IMR-90 (cell line): ENCODE measurements at regions not wholly inside any gene's neighbourhood (a gene's known extent, or its start where the extent isn't known, plus 50 kb on each side); places are given as distances from the start of the nearest gene placed in this dataset.

Source experiments
- ATAC-seq: fragments of 200-7000 bp; cut with Tn5 transposase; 2 replicates; pipeline ENCODE4 v1.9.1; 2020; ENCODE audit warnings: low read depth, mild to moderate bottlenecking, moderate library complexity
- BruUV-seq: library from RNA; stranded (reverse); fragments of 400-500 nt; replicated peaks from 2 replicates; lab custom pipeline; 2021; lab: Mats Ljungman, UMichigan
- CTCF ChIA-PET: fragments of 300-600 bp; formaldehyde crosslinking; extraction: SDS; loops from one replicate; lab custom pipeline; 2021; ENCODE audit warnings: antibody characterized with exemption; lab: Yijun Ruan, JAX
- POLR2A ChIA-PET: fragments of 300-600 bp; sonication (Branson Sonifier 250); formaldehyde crosslinking; loops from one replicate; lab custom pipeline; 2022; ENCODE audit warnings: antibody characterized with exemption; ENCODE audit not compliant: unreplicated experiment; lab: Charles Lee
- DNase-seq: peaks from one replicate; pipeline ENCODE4 v3.0.0; 2013
- H2AFZ ChIP-seq: replicated peaks from 2 replicates; pipeline ENCODE3; 2013; ENCODE audit warnings: low read length, mild to moderate bottlenecking; ENCODE audit not compliant: poor library complexity
- H2AK5ac ChIP-seq: 2 replicates; pipeline ENCODE4 v1.6.1; 2013; ENCODE audit warnings: low read depth, low read length, inconsistent platforms
- H2AK9ac ChIP-seq: replicated peaks from 2 replicates; pipeline ENCODE3; 2013; ENCODE audit warnings: mild to moderate bottlenecking, low read depth, low read length, moderate library complexity; ENCODE audit not compliant: poor library complexity
- H2BK120ac ChIP-seq: 2 replicates; pipeline ENCODE4 v1.6.1; 2013; ENCODE audit warnings: low read depth, low read length, inconsistent platforms
- H2BK15ac ChIP-seq: 3 replicates; pipeline ENCODE4 v1.6.1; 2013; ENCODE audit warnings: low read depth, low read length, inconsistent platforms
- H2BK20ac ChIP-seq: 2 replicates; pipeline ENCODE4 v1.6.1; 2013; ENCODE audit warnings: low read depth, mild to moderate bottlenecking, inconsistent platforms, low read length, moderate library complexity
- H2BK5ac ChIP-seq: 2 replicates; pipeline ENCODE4 v1.6.1; 2013; ENCODE audit warnings: mild to moderate bottlenecking, low read depth, low read length, inconsistent platforms; ENCODE audit not compliant: poor library complexity, severe bottlenecking
- H3K14ac ChIP-seq: replicated peaks from 2 replicates; pipeline ENCODE4 v1.6.1; 2013; ENCODE audit warnings: low read depth, low read length, inconsistent platforms
- H3K18ac ChIP-seq: 2 replicates; pipeline ENCODE4 v1.6.1; 2013; ENCODE audit warnings: low read depth, low read length, control low read depth
- H3K23ac ChIP-seq: 2 replicates; pipeline ENCODE4 v1.6.1; 2013; ENCODE audit warnings: low read depth, low read length, inconsistent platforms
- H3K27ac ChIP-seq: 2 replicates; pipeline ENCODE4 v1.5.1; 2013; ENCODE audit warnings: mild to moderate bottlenecking, control low read depth, low read length; ENCODE audit not compliant: insufficient read depth
- H3K27me3 ChIP-seq: 2 replicates; pipeline ENCODE4 v1.6.1; 2013; ENCODE audit warnings: low read length; ENCODE audit not compliant: control insufficient read depth, insufficient read depth
- H3K36me3 ChIP-seq: 2 replicates; pipeline ENCODE4 v1.6.1; 2013; ENCODE audit warnings: low read length, mixed read lengths; ENCODE audit not compliant: control insufficient read depth, insufficient read depth
- H3K4ac ChIP-seq: 2 replicates; pipeline ENCODE4 v1.6.1; 2013; ENCODE audit warnings: low read depth, low read length, inconsistent platforms
- H3K4me1 ChIP-seq: 2 replicates; pipeline ENCODE4 v1.6.1; 2013; ENCODE audit warnings: low read length, mixed read lengths; ENCODE audit not compliant: control insufficient read depth, insufficient read depth
- H3K4me2 ChIP-seq: 2 replicates; pipeline ENCODE4 v1.6.1; 2013; ENCODE audit warnings: low read depth, mild to moderate bottlenecking, control low read depth, low read length, moderate library complexity
- H3K4me3 ChIP-seq: 2 replicates; pipeline ENCODE4 v1.5.1; 2013; ENCODE audit warnings: low read depth, mild to moderate bottlenecking, control low read depth, low read length, moderate library complexity; ENCODE audit not compliant: insufficient read depth
- H3K56ac ChIP-seq: 2 replicates; pipeline ENCODE4 v1.6.1; 2013; ENCODE audit warnings: low read length, inconsistent platforms; ENCODE audit not compliant: insufficient read depth; ENCODE audit errors: extremely low read depth
- H3K79me1 ChIP-seq, 2 experiments: 2 replicates each; pipeline ENCODE4 v1.6.1; 2013; ENCODE audit warnings: low read length in 2 of 2, inconsistent platforms in 1 of 2, low read depth in 1 of 2
- H3K9ac ChIP-seq: 2 replicates; pipeline ENCODE4 v1.6.1; 2013; ENCODE audit warnings: low read depth, low read length, control low read depth
- H3K9me1 ChIP-seq: 2 replicates; pipeline ENCODE4 v1.6.1; 2013; ENCODE audit warnings: low read length, inconsistent platforms; ENCODE audit not compliant: insufficient read depth
- H3K9me3 ChIP-seq: 2 replicates; pipeline ENCODE4 v1.6.1; 2013; ENCODE audit warnings: low read length; ENCODE audit not compliant: control insufficient read depth, insufficient read depth
- H4K20me1 ChIP-seq: 2 replicates; pipeline ENCODE4 v1.6.1; 2013; ENCODE audit warnings: low read length, inconsistent platforms; ENCODE audit not compliant: insufficient read depth
- H4K5ac ChIP-seq: 2 replicates; pipeline ENCODE4 v1.6.1; 2013; ENCODE audit warnings: mild to moderate bottlenecking, low read depth, low read length, control low read depth
- H4K8ac ChIP-seq, 2 experiments: 2 replicates each; pipeline ENCODE4 v1.6.1; 2013; ENCODE audit warnings: low read depth in 2 of 2, low read length in 2 of 2, control low read depth in 1 of 2, inconsistent platforms in 1 of 2
- H4K91ac ChIP-seq: 2 replicates; pipeline ENCODE4 v1.6.1; 2013; ENCODE audit warnings: low read depth, low read length, inconsistent platforms; ENCODE audit not compliant: insufficient read depth
- POLR2A ChIP-seq: IDR thresholded peaks from 2 replicates; pipeline ENCODE4 v1.6.1; 2012; ENCODE audit warnings: mild to moderate bottlenecking, low read depth, low read length
- WGBS, 2 experiments: methylation state at CpG; one replicate each; pipeline versions ENCODE4 v1.1.5 to v1.1.7; 2013; ENCODE audit warnings: missing lambda C conversion rate in 2 of 2; ENCODE audit not compliant: insufficient read length in 1 of 2; ENCODE audit errors: extremely low coverage in 2 of 2; 5-methylcytosine and 5-hydroxymethylcytosine counted together
- dilution Hi-C: fragments of 300-500 bp; cut with HindIII; formaldehyde crosslinking; loops from one replicate; pipeline ENCODE4 v1.14.3; 2018; ENCODE audit warnings: low sequenced_read_pairs; ENCODE audit not compliant: unreplicated experiment
- in situ Hi-C: fragments of 300-500 bp; cut with MboI; formaldehyde crosslinking; loops from 3 replicates; pipeline ENCODE4 v1.14.3; 2019; ENCODE audit warnings: low sequenced_read_pairs, inconsistent platforms, mixed read lengths
- intact Hi-C: fragments of 100-400 bp; cut with micrococcal nuclease; formaldehyde crosslinking; loops from 2 replicates; pipeline ENCODE4 v1.10.0; 2022
- TF ChIP-seq, protein P1 (sequence below): conservative IDR thresholded peaks from 2 replicates; pipeline ENCODE4 v1.5.1; 2012; ENCODE audit warnings: mild to moderate bottlenecking, low read depth, low read length, improper control_type of control experiment
- TF ChIP-seq, protein P2 (sequence below): fragments of 150-350 bp; IDR thresholded peaks from 2 replicates; pipeline ENCODE4 v1.6.1; 2017; ENCODE audit warnings: mild to moderate bottlenecking, antibody characterized with exemption, low read length, low read depth

DNA sequence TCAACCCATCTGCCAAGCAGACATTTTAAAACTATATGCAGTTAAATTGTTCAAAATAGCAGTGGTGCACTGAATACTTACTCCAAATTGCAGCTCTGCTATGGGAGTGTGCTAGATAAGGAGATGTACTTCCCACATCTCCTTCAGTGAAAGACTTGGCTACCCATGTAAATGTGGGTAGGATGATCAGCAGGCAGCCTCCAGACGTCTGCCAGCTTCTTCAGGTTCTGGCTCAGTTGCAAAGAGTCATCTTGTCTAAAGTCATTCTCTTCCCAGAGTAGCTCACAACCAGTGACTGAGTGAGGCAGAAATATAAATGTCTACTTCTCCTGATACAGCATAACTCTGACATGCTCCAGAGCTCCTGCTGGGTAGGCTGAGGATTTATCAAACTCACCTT is 1050.0 kb upstream of the CDH10 start:
- Histone ChIP-seq H3K27ac (no peak overlapping the region), H3K9me3 (peaks cover 5% of the 10 kb centered on the region; the same call in 1 of the 2 replicates), H2BK15ac (no peak overlapping the region), H3K14ac (no peak overlapping the region), H4K20me1 (no peaks in the 10 kb centered on the region), H3K79me1 (no peaks in the 10 kb centered on the region), H4K5ac (no peak overlapping the region), H3K56ac (no peak overlapping the region), H3K27me3 (no peaks in the 10 kb centered on the region), H4K8ac (no peak overlapping the region), H3K23ac (no peak overlapping the region), H2AFZ (no peak overlapping the region), H3K4me2 (no peak overlapping the region), H3K4me3 (no peak overlapping the region), H2BK20ac (no peak overlapping the region), H2AK5ac (no peak overlapping the region), H4K91ac (no peak overlapping the region), H3K4ac (no peak overlapping the region), H3K18ac (no peak overlapping the region), H3K4me1 (no peaks in the 10 kb centered on the region), H2BK120ac (no peak overlapping the region), H2BK5ac (no peak overlapping the region), H3K9me1 (no peaks in the 10 kb centered on the region), H3K36me3 (no peaks in the 10 kb centered on the region), H2AK9ac (no peak overlapping the region), H3K9ac (no peak overlapping the region)
- BruUV-seq = no TSS peak
- no CpG with 5 or more reads among the region's 1 CpG for WGBS, 2 experiments
- ChIA-PET CTCF (no interaction called here), POLR2A (no interaction called here)
- intact Hi-C loops = no loop called here
- DNase-seq (no peak), ATAC-seq (no peak)
- dilution Hi-C loops = no loop called here
- in situ Hi-C loops = no loop called here
- TF ChIP-seq POLR2A = no peak
- TF ChIP-seq, protein P1, sequence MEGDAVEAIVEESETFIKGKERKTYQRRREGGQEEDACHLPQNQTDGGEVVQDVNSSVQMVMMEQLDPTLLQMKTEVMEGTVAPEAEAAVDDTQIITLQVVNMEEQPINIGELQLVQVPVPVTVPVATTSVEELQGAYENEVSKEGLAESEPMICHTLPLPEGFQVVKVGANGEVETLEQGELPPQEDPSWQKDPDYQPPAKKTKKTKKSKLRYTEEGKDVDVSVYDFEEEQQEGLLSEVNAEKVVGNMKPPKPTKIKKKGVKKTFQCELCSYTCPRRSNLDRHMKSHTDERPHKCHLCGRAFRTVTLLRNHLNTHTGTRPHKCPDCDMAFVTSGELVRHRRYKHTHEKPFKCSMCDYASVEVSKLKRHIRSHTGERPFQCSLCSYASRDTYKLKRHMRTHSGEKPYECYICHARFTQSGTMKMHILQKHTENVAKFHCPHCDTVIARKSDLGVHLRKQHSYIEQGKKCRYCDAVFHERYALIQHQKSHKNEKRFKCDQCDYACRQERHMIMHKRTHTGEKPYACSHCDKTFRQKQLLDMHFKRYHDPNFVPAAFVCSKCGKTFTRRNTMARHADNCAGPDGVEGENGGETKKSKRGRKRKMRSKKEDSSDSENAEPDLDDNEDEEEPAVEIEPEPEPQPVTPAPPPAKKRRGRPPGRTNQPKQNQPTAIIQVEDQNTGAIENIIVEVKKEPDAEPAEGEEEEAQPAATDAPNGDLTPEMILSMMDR = no peak
- TF ChIP-seq, protein P2, sequence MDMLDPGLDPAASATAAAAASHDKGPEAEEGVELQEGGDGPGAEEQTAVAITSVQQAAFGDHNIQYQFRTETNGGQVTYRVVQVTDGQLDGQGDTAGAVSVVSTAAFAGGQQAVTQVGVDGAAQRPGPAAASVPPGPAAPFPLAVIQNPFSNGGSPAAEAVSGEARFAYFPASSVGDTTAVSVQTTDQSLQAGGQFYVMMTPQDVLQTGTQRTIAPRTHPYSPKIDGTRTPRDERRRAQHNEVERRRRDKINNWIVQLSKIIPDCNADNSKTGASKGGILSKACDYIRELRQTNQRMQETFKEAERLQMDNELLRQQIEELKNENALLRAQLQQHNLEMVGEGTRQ = no peak
